Psoas muscle (tissue), 7 donors: ENCODE measurements at regions not wholly inside any gene's neighbourhood (a gene's known extent, or its start where the extent isn't known, plus 50 kb on each side); places are given as distances from the start of the nearest gene placed in this dataset.
A peak's percentile ranks its signal among the peaks of the same experiment; 100 is the strongest.

Source experiments
- ATAC-seq, 4 donors: fragments of 200-7000 bp; cut with Tn5 transposase; one replicate each; pipeline ENCODE4 v1.9.1; 2020; ENCODE audit warnings: moderate library complexity in 3 of 4, mild to moderate bottlenecking in 2 of 4
- DNase-seq, 2 donors: peaks; one replicate each; pipeline ENCODE4 v3.0.0-alpha.2; 2020
- H3K27ac ChIP-seq: fragments of 200-600 bp; one replicate; pipeline ENCODE4 v1.8.0; 2022
- H3K27me3 ChIP-seq, 3 donors: fragments of 200-600 bp in 1 of 3; one replicate each; pipeline versions ENCODE4 v1.6.1 to v1.8.0; 2013 to 2022; ENCODE audit warnings: low read length in 2 of 3, mild to moderate bottlenecking in 2 of 3, moderate library complexity in 1 of 3; ENCODE audit not compliant: insufficient read depth in 3 of 3
- H3K36me3 ChIP-seq, 2 donors: fragments of 200-600 bp in 1 of 2; one replicate each; pipeline versions ENCODE4 v1.6.1 to v1.8.0; 2013 to 2022; ENCODE audit warnings: low read depth in 1 of 2, mild to moderate bottlenecking in 1 of 2, moderate library complexity in 1 of 2; ENCODE audit not compliant: insufficient read depth in 1 of 2
- H3K4me1 ChIP-seq: fragments of 200-600 bp; one replicate; pipeline ENCODE4 v1.8.0; 2022
- H3K4me3 ChIP-seq: fragments of 200-600 bp; one replicate; pipeline ENCODE4 v1.8.0; 2022; ENCODE audit warnings: mild to moderate bottlenecking
- H3K9me3 ChIP-seq: fragments of 200-600 bp; one replicate; pipeline ENCODE4 v1.8.0; 2022
- WGBS, 3 donors: extraction: QIAGEN DNeasy Blood & Tissue Kit; methylation state at CpG; one replicate each; pipeline versions ENCODE4 v1.1.6 to v1.1.7; 2013; 5-methylcytosine and 5-hydroxymethylcytosine counted together
- intact Hi-C, 2 donors: fragments of 100-400 bp; cut with DNase I; formaldehyde crosslinking; loops; one replicate each; pipeline versions ENCODE4 v1.11.0 to v1.14.2; 2022
- TF ChIP-seq, protein P1 (sequence below): fragments of 200-600 bp; IDR thresholded peaks from one replicate; pipeline ENCODE4 v1.8.0; 2022; ENCODE audit warnings: antibody characterized with exemption
- donor health status: healthy with polysubstance abuse.
- donor health status: DM: no; HTN: no; CAD: no; lungs with moderate emphysema.
- donor health status: Bipolar disorder and iron deficiency.
- donor health status: healthy.
- donor health status: DM: yes; HTN: yes; CAD: no.
- donor health status: DM: no; HTN: no; CAD: no.
- donor health status: DM: yes; HTN: yes; CAD: no.

GRCh38 chr16:64309398-64310110 lies 812.3 kb downstream of the CDH11 start:
- ATAC-seq: no peak
- DNase-seq: no peak

DNA sequence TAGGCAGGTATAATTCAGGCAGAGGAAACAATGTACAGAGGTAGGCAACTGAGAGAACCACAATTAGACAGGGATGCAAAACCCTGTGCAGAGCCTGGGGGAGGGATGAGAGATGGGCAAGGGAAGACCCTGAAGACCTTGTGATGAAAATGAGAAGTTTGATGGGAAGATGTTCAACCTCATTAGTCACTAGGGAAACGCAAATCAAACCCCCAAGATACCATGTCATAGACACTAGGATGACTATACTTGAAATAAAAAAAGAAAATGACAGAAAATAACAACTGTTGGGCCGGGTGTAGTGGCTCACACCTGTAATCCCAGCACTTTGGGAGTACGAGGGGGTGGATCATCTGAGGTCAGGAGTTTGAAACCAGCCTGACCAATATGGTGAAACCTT lies 813.1 kb downstream of the CDH11 start:
- Histone ChIP-seq H3K4me1 (no peaks in the 10 kb centered on the region), H3K9me3 (peaks cover 7% of the 10 kb centered on the region), H3K27me3 (no peaks in the 10 kb centered on the region), H3K4me3 (no peak overlapping the region), H3K36me3 (no peaks in the 10 kb centered on the region), H3K27ac (no peak overlapping the region)
- WGBS, 3 donors: 81 to 87% (median 85%) methylated on average over 3 of the region's 3 CpGs
- intact Hi-C loops: no loop called here
- ATAC-seq (no peak), DNase-seq (no peak)
- TF ChIP-seq, protein P1, sequence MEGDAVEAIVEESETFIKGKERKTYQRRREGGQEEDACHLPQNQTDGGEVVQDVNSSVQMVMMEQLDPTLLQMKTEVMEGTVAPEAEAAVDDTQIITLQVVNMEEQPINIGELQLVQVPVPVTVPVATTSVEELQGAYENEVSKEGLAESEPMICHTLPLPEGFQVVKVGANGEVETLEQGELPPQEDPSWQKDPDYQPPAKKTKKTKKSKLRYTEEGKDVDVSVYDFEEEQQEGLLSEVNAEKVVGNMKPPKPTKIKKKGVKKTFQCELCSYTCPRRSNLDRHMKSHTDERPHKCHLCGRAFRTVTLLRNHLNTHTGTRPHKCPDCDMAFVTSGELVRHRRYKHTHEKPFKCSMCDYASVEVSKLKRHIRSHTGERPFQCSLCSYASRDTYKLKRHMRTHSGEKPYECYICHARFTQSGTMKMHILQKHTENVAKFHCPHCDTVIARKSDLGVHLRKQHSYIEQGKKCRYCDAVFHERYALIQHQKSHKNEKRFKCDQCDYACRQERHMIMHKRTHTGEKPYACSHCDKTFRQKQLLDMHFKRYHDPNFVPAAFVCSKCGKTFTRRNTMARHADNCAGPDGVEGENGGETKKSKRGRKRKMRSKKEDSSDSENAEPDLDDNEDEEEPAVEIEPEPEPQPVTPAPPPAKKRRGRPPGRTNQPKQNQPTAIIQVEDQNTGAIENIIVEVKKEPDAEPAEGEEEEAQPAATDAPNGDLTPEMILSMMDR: no peak

More at GRCh38 chr16:64309398-64310110, 812.3 kb downstream of the CDH11 start:
- 69 to 74% (median 73%) methylated on average over 2 of the region's 2 CpGs for WGBS, 3 donors
- H3K9me3 ChIP-seq: peaks cover 7% of the 10 kb centered on the region
- H3K4me1 ChIP-seq: no peaks in the 10 kb centered on the region
- H3K27ac ChIP-seq: no peak overlapping the region
- H3K27me3 ChIP-seq: no peaks in the 10 kb centered on the region
- TF ChIP-seq, protein P1: no peak
- H3K4me3 ChIP-seq: no peak overlapping the region
- H3K36me3 ChIP-seq: no peaks in the 10 kb centered on the region
- intact Hi-C loops: loop anchor here in 1 of 2 donors (10.0 kb wide), 1 partner anchor 55 kb away; no protein-coding TSS in a partner anchor

- intact Hi-C loops: no loop called here
These were observed 814.4 kb downstream of the CDH11 start for GRCh38 chr16:64307431-64307830.

GRCh38 chr16:64305663-64306062 lies 816.2 kb downstream of the CDH11 start:
- H3K9me3 ChIP-seq: peaks cover 7% of the 10 kb centered on the region
- ATAC-seq: peak in 1 of 4 donors; percentile 34
- TF ChIP-seq, protein P1: no peak
- H3K27ac ChIP-seq: no peak overlapping the region
- no peaks in the 10 kb centered on the region for H3K27me3 ChIP-seq
- no peak for DNase-seq
- WGBS, 3 donors: 17 to 28% (median 19%) methylated on average over 1 of the region's 1 CpG
- no peaks in the 10 kb centered on the region for H3K4me1 ChIP-seq
- no peaks in the 10 kb centered on the region for H3K36me3 ChIP-seq
- intact Hi-C loops: no loop called here
- no peak overlapping the region for H3K4me3 ChIP-seq

More at GRCh38 chr16:64307431-64307830, 814.4 kb downstream of the CDH11 start:
- no peak overlapping the region for H3K27ac ChIP-seq
- no peaks in the 10 kb centered on the region for H3K27me3 ChIP-seq
- TF ChIP-seq, protein P1: no peak
- ATAC-seq (no peak), DNase-seq (no peak)
- no peaks in the 10 kb centered on the region for H3K36me3 ChIP-seq
- WGBS, 3 donors: 89 to 91% (median 90%) methylated on average over 2 of the region's 2 CpGs
- no peaks in the 10 kb centered on the region for H3K4me1 ChIP-seq
- H3K4me3 ChIP-seq: no peak overlapping the region
- peaks cover 7% of the 10 kb centered on the region for H3K9me3 ChIP-seq

- Histone ChIP-seq H3K9me3 (peaks cover 7% of the 10 kb centered on the region), H3K4me1 (no peaks in the 10 kb centered on the region), H3K27me3 (no peaks in the 10 kb centered on the region), H3K4me3 (no peak overlapping the region), H3K36me3 (no peaks in the 10 kb centered on the region), H3K27ac (no peak overlapping the region)
- DNase-seq (no peak), ATAC-seq (no peak)
- TF ChIP-seq, protein P1: no peak
- intact Hi-C loops: no loop called here
- WGBS, 3 donors: 20 to 40% (median 28%) methylated on average over 2 of the region's 2 CpGs
These were observed 816.9 kb downstream of the CDH11 start for GRCh38 chr16:64304951-64305350.
